Keratinocyte (primary cell): ENCODE measurements at regions not wholly inside any gene's neighbourhood (a gene's known extent, or its start where the extent isn't known, plus 50 kb on each side); places are given as distances from the start of the nearest gene placed in this dataset.

ENCODE experiments used
- DNase-seq: peaks from one replicate; pipeline ENCODE4 v3.0.0-alpha.2; 2011; ENCODE audit warnings: low read depth, missing footprints, low spot score
- FAIRE-seq: peaks from 2 replicates; lab custom pipeline; 2011; peaks lifted over from hg19 to GRCh38; lab: Jason Lieb, UNC
- H2AFZ ChIP-seq: 2 replicates; pipeline ENCODE4 v1.6.0; 2012; ENCODE audit warnings: low read length, control low read depth, inconsistent platforms; ENCODE audit not compliant: control insufficient read depth
- H3K27ac ChIP-seq: 2 replicates; pipeline ENCODE4 v1.5.1; 2011; ENCODE audit warnings: low read length; ENCODE audit not compliant: control insufficient read depth, insufficient read depth
- H3K27me3 ChIP-seq: 3 replicates; pipeline ENCODE4 v1.6.0; 2011; ENCODE audit warnings: low read length; ENCODE audit not compliant: control insufficient read depth, insufficient read depth; ENCODE audit errors: extremely low read depth
- H3K36me3 ChIP-seq, 2 experiments: 2 replicates in 1 of 2; 3 replicates in 1 of 2; pipeline ENCODE4 v1.5.1; 2011; ENCODE audit warnings: low read length in 2 of 2, mild to moderate bottlenecking in 1 of 2; ENCODE audit not compliant: control insufficient read depth in 2 of 2, insufficient read depth in 2 of 2; ENCODE audit errors: extremely low read depth in 1 of 2
- H3K4me1 ChIP-seq: 3 replicates; pipeline ENCODE4 v1.5.1; 2011; ENCODE audit warnings: low read length; ENCODE audit not compliant: control insufficient read depth, insufficient read depth; ENCODE audit errors: extremely low read depth
- H3K4me2 ChIP-seq: 3 replicates; pipeline ENCODE4 v1.6.0; 2011; ENCODE audit warnings: low read depth, low read length; ENCODE audit not compliant: control insufficient read depth, insufficient read depth; ENCODE audit errors: extremely low read depth
- H3K4me3 ChIP-seq, 3 experiments: fragments of 200-600 bp in 1 of 3; sonication (generic) in 1 of 3; 2 replicates in 2 of 3; 3 replicates in 1 of 3; pipeline ENCODE4 v1.5.1; 2011 to 2016; ENCODE audit warnings: low read length in 3 of 3, mild to moderate bottlenecking in 3 of 3, control low read depth in 2 of 3, inconsistent platforms in 1 of 3, low read depth in 1 of 3, mixed read lengths in 1 of 3, mixed run types in 1 of 3, moderate library complexity in 1 of 3; ENCODE audit not compliant: control insufficient read depth in 2 of 3, insufficient read depth in 2 of 3; ENCODE audit errors: extremely low read depth in 1 of 3
- H3K79me2 ChIP-seq: 2 replicates; pipeline ENCODE4 v1.6.0; 2012; ENCODE audit warnings: low read length; ENCODE audit not compliant: control insufficient read depth, insufficient read depth
- H3K9ac ChIP-seq: 3 replicates; pipeline ENCODE4 v1.6.0; 2011; ENCODE audit warnings: low read length; ENCODE audit not compliant: control insufficient read depth, insufficient read depth; ENCODE audit errors: extremely low read depth
- H3K9me1 ChIP-seq: 3 replicates; pipeline ENCODE4 v1.6.0; 2011; ENCODE audit warnings: low read length; ENCODE audit not compliant: control insufficient read depth, insufficient read depth; ENCODE audit errors: extremely low read depth
- H3K9me3 ChIP-seq: 2 replicates; pipeline ENCODE4 v1.5.1; 2012; ENCODE audit warnings: low read depth, low read length; ENCODE audit not compliant: control insufficient read depth
- H4K20me1 ChIP-seq: 3 replicates; pipeline ENCODE4 v1.6.0; 2011; ENCODE audit warnings: low read length; ENCODE audit not compliant: control insufficient read depth, insufficient read depth; ENCODE audit errors: extremely low read depth
- CTCF ChIP-seq, 3 experiments: IDR thresholded peaks in 1 of 3; conservative IDR thresholded peaks in 1 of 3; optimal IDR thresholded peaks in 1 of 3; 2 replicates in 2 of 3; 3 replicates in 1 of 3; pipeline versions ENCODE3 to v1.5.1; 2011; ENCODE audit warnings: low read length in 3 of 3, mild to moderate bottlenecking in 3 of 3, moderate library complexity in 2 of 3, control low read depth in 1 of 3, inconsistent platforms in 1 of 3; ENCODE audit not compliant: insufficient read depth in 2 of 3; ENCODE audit errors: extremely low read depth in 1 of 3
- EZH2 ChIP-seq: IDR thresholded peaks from one replicate; pipeline ENCODE4 v1.6.1; 2012; ENCODE audit warnings: inconsistent platforms, mild to moderate bottlenecking, low read length, moderate library complexity
- dilution Hi-C: fragments of 300-500 bp; cut with MboI; formaldehyde crosslinking; loops from one replicate; pipeline ENCODE4 v1.7.0; 2020; ENCODE audit warnings: low sequenced_read_pairs; ENCODE audit not compliant: extremely low pct_ligation_motif_present

DNA sequence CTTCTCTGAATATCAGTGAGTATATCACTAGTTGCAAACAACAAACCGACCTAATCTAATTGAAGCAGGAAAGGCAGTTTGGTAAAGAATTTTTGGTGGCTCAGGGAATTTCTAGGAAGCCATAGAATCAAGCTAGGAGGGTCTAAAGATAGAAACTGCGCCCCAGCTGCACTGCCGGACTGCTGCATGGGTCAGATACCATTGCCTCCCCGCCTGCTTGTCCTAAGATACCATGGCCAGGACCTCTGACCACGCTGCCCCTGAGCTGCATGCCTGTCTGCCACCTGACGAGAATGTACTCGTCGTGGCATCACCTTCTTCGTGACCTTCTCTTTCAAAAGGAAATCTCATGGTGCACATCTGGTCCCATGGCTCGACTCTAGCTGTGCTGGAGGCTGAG lies 439.0 kb downstream of the ZSWIM6 start:
- no peak overlapping the region for H3K4me2 ChIP-seq

GRCh38 chr5:61771808-61772207 lies 439.8 kb downstream of the ZSWIM6 start:
- no peak for DNase-seq

More for the DNA sequence above, 439.0 kb downstream of the ZSWIM6 start:
- FAIRE-seq (no peak), DNase-seq (no peak)
- H2AFZ ChIP-seq = no peak overlapping the region
- no peaks in the 10 kb centered on the region for H3K4me1 ChIP-seq
- no peak overlapping the region for H3K4me3 ChIP-seq
- TF ChIP-seq EZH2 = no peak
- TF ChIP-seq CTCF (optimal IDR thresholded peaks at IDR 0.05 in 1 of 3, IDR thresholded peaks at IDR 0.05 in 1 of 3, conservative IDR thresholded peaks at IDR 0.05 in 1 of 3; ENCODE audit: extremely low read depth in 1 of 3, insufficient read depth in 2 of 3, low read length in 3 of 3) = no peak
- no peak overlapping the region for H3K9ac ChIP-seq
- no peaks in the 10 kb centered on the region for H3K36me3 ChIP-seq
- no peaks in the 10 kb centered on the region for H3K9me1 ChIP-seq
- H3K27me3 ChIP-seq = peaks cover 16% of the 10 kb centered on the region
- H4K20me1 ChIP-seq = no peaks in the 10 kb centered on the region
- dilution Hi-C loops = no loop called here
- H3K27ac ChIP-seq = no peak overlapping the region
- no peaks in the 10 kb centered on the region for H3K79me2 ChIP-seq
- no peaks in the 10 kb centered on the region for H3K9me3 ChIP-seq

More at GRCh38 chr5:61771808-61772207, 439.8 kb downstream of the ZSWIM6 start:
- FAIRE-seq = no peak
- no peak overlapping the region for H3K4me3 ChIP-seq
- no peaks in the 10 kb centered on the region for H3K9me3 ChIP-seq
- no peak overlapping the region for H3K9ac ChIP-seq
- no peaks in the 10 kb centered on the region for H3K36me3 ChIP-seq
- H3K4me2 ChIP-seq = no peak overlapping the region
- H3K9me1 ChIP-seq = no peaks in the 10 kb centered on the region
- H3K79me2 ChIP-seq = no peaks in the 10 kb centered on the region
- dilution Hi-C loops = no loop called here
- no peaks in the 10 kb centered on the region for H3K4me1 ChIP-seq
- TF ChIP-seq CTCF (optimal IDR thresholded peaks at IDR 0.05 in 1 of 3, IDR thresholded peaks at IDR 0.05 in 1 of 3, conservative IDR thresholded peaks at IDR 0.05 in 1 of 3; ENCODE audit: extremely low read depth in 1 of 3, insufficient read depth in 2 of 3, low read length in 3 of 3) (no peak), EZH2 (no peak)
- no peaks in the 10 kb centered on the region for H4K20me1 ChIP-seq
- H2AFZ ChIP-seq = no peak overlapping the region
- peaks cover 16% of the 10 kb centered on the region for H3K27me3 ChIP-seq
- H3K27ac ChIP-seq = no peak overlapping the region
